ENCODE measurements at regions not wholly inside any gene's neighbourhood (a gene's known extent, or its start where the extent isn't known, plus 50 kb on each side); places are given as distances from the start of the nearest gene placed in this dataset.

DNA sequence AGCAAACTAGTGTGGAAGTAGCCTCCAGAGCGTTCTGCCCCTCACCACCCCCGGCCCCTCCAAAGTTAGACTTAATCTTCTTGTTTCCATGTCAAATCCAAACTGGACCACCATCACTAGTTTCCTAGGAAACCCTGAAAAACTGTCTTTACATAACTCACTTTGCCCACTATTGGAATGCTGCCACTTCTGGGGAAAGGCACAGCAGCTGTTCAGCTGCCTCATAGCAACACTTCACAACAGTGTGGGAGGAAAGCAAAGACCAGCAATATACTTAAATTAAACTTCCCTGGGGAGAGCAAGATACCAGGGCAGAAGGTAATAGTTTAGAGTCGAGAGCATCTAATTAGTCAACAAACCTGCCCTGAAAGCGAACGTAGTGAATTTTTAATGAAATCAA lies 452.2 kb downstream of the KCNJ2 start:
- POLR2A ChIA-PET (ENCODE audit: unreplicated experiment): no interaction called here
- no peak for DNase-seq
- Histone ChIP-seq H3K36me3 (ENCODE audit: low read depth) (no peaks in the 10 kb centered on the region), H2AFZ (no peak overlapping the region), H3K79me2 (ENCODE audit: low read depth) (no peaks in the 10 kb centered on the region), H3K9me3 (ENCODE audit: insufficient read depth, low read depth) (no peaks in the 10 kb centered on the region), H3K4me2 (no peak overlapping the region), H3F3A (ENCODE audit: insufficient read depth, low read depth) (no peaks in the 10 kb centered on the region), H3K27me3 (ENCODE audit: insufficient read depth, low read depth) (no peaks in the 10 kb centered on the region), H3K4me3 (no peak overlapping the region), H3K9me2 (ENCODE audit: insufficient read depth) (no peaks in the 10 kb centered on the region), H3K27ac (no peak overlapping the region), H4K20me1 (ENCODE audit: insufficient read depth) (no peaks in the 10 kb centered on the region), H3K4me1 (replicated peaks; ENCODE audit: insufficient read depth) (no peaks in the 10 kb centered on the region)
- intact Hi-C loops (cut with micrococcal nuclease; ENCODE audit: unreplicated experiment): no loop called here
- TF ChIP-seq, protein P1, sequence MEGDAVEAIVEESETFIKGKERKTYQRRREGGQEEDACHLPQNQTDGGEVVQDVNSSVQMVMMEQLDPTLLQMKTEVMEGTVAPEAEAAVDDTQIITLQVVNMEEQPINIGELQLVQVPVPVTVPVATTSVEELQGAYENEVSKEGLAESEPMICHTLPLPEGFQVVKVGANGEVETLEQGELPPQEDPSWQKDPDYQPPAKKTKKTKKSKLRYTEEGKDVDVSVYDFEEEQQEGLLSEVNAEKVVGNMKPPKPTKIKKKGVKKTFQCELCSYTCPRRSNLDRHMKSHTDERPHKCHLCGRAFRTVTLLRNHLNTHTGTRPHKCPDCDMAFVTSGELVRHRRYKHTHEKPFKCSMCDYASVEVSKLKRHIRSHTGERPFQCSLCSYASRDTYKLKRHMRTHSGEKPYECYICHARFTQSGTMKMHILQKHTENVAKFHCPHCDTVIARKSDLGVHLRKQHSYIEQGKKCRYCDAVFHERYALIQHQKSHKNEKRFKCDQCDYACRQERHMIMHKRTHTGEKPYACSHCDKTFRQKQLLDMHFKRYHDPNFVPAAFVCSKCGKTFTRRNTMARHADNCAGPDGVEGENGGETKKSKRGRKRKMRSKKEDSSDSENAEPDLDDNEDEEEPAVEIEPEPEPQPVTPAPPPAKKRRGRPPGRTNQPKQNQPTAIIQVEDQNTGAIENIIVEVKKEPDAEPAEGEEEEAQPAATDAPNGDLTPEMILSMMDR (conservative IDR thresholded peaks at IDR 0.05): no peak
- TF ChIP-seq EZH2 (IDR thresholded peaks at IDR 0.05; ENCODE audit: low read depth): no peak
- CTCF ChIA-PET: no interaction called here
- BruUV-seq (replicated peaks): no TSS peak

DNA sequence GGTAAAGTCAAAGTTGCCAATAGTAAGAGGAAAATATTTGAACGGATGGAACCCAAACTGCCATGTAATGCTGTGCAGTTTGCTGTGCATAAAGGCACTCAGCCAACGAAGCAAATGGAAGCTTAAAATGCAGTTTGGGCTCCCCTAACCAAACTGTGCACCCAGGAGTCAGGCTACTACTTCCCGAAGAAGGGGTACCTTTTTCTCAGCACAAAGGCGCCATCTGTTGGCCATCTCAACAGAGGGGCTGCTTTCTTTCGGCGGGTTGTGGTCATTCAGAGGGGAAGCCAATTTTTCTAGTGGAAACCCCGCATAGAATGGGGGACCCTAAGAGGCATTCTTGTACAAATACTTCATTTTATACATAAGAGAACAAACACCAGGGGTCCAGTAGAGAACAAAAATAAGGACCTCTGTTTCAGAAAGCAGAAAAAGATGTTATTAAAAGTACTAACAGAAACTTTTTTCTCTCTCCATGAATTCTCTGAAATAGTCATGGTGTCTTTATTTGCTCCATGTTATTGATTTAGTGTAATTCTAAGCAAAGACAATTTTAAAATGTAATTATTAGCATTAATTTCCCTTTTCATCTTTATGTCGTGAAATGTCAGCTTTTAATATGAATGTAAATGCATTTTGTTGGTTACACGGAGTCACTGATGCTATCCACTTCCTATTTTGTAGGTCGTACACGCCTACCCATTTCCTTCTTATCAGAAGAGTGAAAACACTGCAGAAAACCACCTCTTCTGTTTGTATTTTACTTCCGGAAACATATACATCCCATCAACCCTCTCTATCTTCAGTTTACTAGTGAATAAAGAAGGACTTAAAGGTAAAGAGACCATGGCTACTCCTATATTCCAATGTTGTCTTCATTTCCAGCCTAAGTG lies 453.3 kb downstream of the KCNJ2 start:
- Histone ChIP-seq H3K79me2 (ENCODE audit: low read depth) (no peaks in the 10 kb centered on the region), H4K20me1 (ENCODE audit: insufficient read depth) (no peaks in the 10 kb centered on the region), H3K4me3 (no peak overlapping the region), H3K4me1 (replicated peaks; ENCODE audit: insufficient read depth) (no peaks in the 10 kb centered on the region), H2AFZ (no peak overlapping the region; the same call in 1 of the 2 replicates), H3K9me3 (ENCODE audit: insufficient read depth, low read depth) (no peaks in the 10 kb centered on the region), H3K36me3 (ENCODE audit: low read depth) (no peaks in the 10 kb centered on the region), H3K27me3 (ENCODE audit: insufficient read depth, low read depth) (no peaks in the 10 kb centered on the region), H3K27ac (no peak overlapping the region), H3K9me2 (ENCODE audit: insufficient read depth) (no peaks in the 10 kb centered on the region), H3K4me2 (no peak overlapping the region), H3F3A (ENCODE audit: insufficient read depth, low read depth) (no peaks in the 10 kb centered on the region)
- ChIA-PET CTCF (no interaction called here), POLR2A (ENCODE audit: unreplicated experiment) (no interaction called here)
- BruUV-seq (replicated peaks): no TSS peak
- TF ChIP-seq, protein P1 (conservative IDR thresholded peaks at IDR 0.05): peak; percentile 72
- no peak for TF ChIP-seq EZH2 (IDR thresholded peaks at IDR 0.05; ENCODE audit: low read depth)
- intact Hi-C loops (cut with micrococcal nuclease; ENCODE audit: unreplicated experiment): loop anchor here (1.0 to 2.0 kb wide), 3 partner anchors 1016 to 1096 kb away; no protein-coding TSS in a partner anchor
- DNase-seq: peak in 1 of 2 experiments; percentile 39

DNA sequence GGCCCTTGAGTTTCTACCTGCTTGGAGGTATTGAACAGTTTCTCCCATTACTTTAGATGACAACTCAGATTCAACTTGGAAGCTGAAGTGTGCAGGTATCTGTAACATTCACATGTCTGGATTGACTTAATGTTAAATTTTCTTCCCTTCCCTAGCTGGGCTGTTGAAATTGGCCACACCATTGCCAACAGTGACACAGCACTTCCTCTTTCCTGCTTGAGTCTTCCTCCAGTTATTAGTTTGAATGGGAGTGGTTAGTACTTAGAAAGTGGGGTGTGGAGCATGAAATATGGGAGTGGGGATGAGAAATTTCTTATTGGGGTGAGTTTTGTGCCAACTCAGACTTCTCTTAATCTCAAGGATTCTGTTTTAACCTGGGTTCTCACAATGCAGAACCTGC lies 454.9 kb downstream of the KCNJ2 start:
- ChIA-PET POLR2A (ENCODE audit: unreplicated experiment) (no interaction called here), CTCF (interaction anchor here (0.6 kb wide), 1 partner anchor 49 kb away, joined by 3 read pairs; no protein-coding TSS in a partner anchor)
- Histone ChIP-seq H3K36me3 (ENCODE audit: low read depth) (no peaks in the 10 kb centered on the region), H3K9me3 (ENCODE audit: insufficient read depth, low read depth) (no peaks in the 10 kb centered on the region), H3K4me2 (no peak overlapping the region), H3K27ac (no peak overlapping the region), H4K20me1 (ENCODE audit: insufficient read depth) (no peaks in the 10 kb centered on the region), H3K9me2 (ENCODE audit: insufficient read depth) (no peaks in the 10 kb centered on the region), H3F3A (ENCODE audit: insufficient read depth, low read depth) (no peaks in the 10 kb centered on the region), H3K27me3 (ENCODE audit: insufficient read depth, low read depth) (no peaks in the 10 kb centered on the region), H3K4me1 (replicated peaks; ENCODE audit: insufficient read depth) (no peaks in the 10 kb centered on the region), H3K4me3 (no peak overlapping the region), H3K79me2 (ENCODE audit: low read depth) (no peaks in the 10 kb centered on the region), H2AFZ (no peak overlapping the region)
- TF ChIP-seq, protein P1 (conservative IDR thresholded peaks at IDR 0.05): no peak
- TF ChIP-seq EZH2 (IDR thresholded peaks at IDR 0.05; ENCODE audit: low read depth): no peak
- BruUV-seq (replicated peaks): no TSS peak
- no peak for DNase-seq
- intact Hi-C loops (cut with micrococcal nuclease; ENCODE audit: unreplicated experiment): no loop called here

All from PC-9 (cell line).